H1 (cell line): ENCODE measurements at regions not wholly inside any gene's neighbourhood (a gene's known extent, or its start where the extent isn't known, plus 50 kb on each side); places are given as distances from the start of the nearest gene placed in this dataset.

Experiments used
- CBX8 ChIP-seq: fragments of 300-800, 300-1000 bp; sonication (generic); IDR thresholded peaks from 2 replicates; pipeline ENCODE4 v1.7.1; 2016; ENCODE audit warnings: low read depth, low read length, borderline replicate concordance
- CHD2 ChIP-seq: IDR thresholded peaks from 2 replicates; pipeline ENCODE4 v1.6.1; 2012; ENCODE audit warnings: low read length, improper control_type of control experiment
- CTBP2 ChIP-seq: IDR thresholded peaks from 2 replicates; pipeline ENCODE4 v1.7.0; 2011; ENCODE audit warnings: borderline replicate concordance, mild to moderate bottlenecking, moderate library complexity, mixed read lengths, low read length; ENCODE audit not compliant: insufficient read depth, insufficient read length
- EGR1 ChIP-seq: IDR thresholded peaks from 2 replicates; pipeline ENCODE4 v1.6.1; 2011; ENCODE audit warnings: low read depth, low read length, borderline replicate concordance
- GABPA ChIP-seq: IDR thresholded peaks from 2 replicates; pipeline ENCODE4 v1.6.1; 2011; ENCODE audit warnings: mild to moderate bottlenecking, low read length, moderate library complexity, borderline replicate concordance; ENCODE audit not compliant: insufficient read depth
- HDAC6 ChIP-seq: IDR thresholded peaks from one replicate; pipeline ENCODE4 v1.7.1; 2012; ENCODE audit warnings: low read depth, mild to moderate bottlenecking, inconsistent platforms, low read length, moderate library complexity
- JUN ChIP-seq: IDR thresholded peaks from 2 replicates; pipeline ENCODE4 v1.6.1; 2011; ENCODE audit warnings: low read depth, mild to moderate bottlenecking, improper control_type of control experiment, low read length
- KDM1A ChIP-seq: fragments of 200-600, 300-600 bp; sonication (generic); IDR thresholded peaks from 2 replicates; pipeline ENCODE4 v1.7.1; 2016; ENCODE audit warnings: mild to moderate bottlenecking, low read length, borderline replicate concordance
- KDM5A ChIP-seq: fragments of 200-600 bp; IDR thresholded peaks from 2 replicates; pipeline ENCODE4 v1.7.1; 2012; ENCODE audit warnings: mild to moderate bottlenecking, low read length, inconsistent platforms, mixed read lengths
- POLR2A ChIP-seq, 2 experiments: IDR thresholded peaks; 1 replicate in 1 of 2; 2 replicates in 1 of 2; pipeline ENCODE4 v1.6.1; 2011; ENCODE audit warnings: low read depth in 2 of 2, low read length in 2 of 2, mild to moderate bottlenecking in 2 of 2; ENCODE audit errors: control extremely low read depth in 1 of 2
- RBBP5 ChIP-seq: IDR thresholded peaks from 2 replicates; pipeline ENCODE4 v1.7.1; 2012; ENCODE audit warnings: low read depth, mild to moderate bottlenecking, inconsistent platforms, low read length, moderate library complexity, borderline replicate concordance
- TAF7 ChIP-seq: optimal IDR thresholded peaks from 2 replicates; pipeline ENCODE3; 2011; ENCODE audit warnings: low read depth, mild to moderate bottlenecking, inconsistent platforms, low read length, moderate library complexity, borderline replicate concordance
- TBP ChIP-seq: IDR thresholded peaks from 2 replicates; pipeline ENCODE4 v1.6.1; 2011; ENCODE audit warnings: low read depth, low read length, improper control_type of control experiment
- TCF12 ChIP-seq: IDR thresholded peaks from 2 replicates; pipeline ENCODE4 v1.6.1; 2011; ENCODE audit warnings: low read depth, mild to moderate bottlenecking, low read length
- TF ChIP-seq, protein P1 (sequence below): IDR thresholded peaks from 2 replicates; pipeline ENCODE4 v1.6.1; 2011; ENCODE audit warnings: low read length, improper control_type of control experiment
- TF ChIP-seq, protein P2 (sequence below): IDR thresholded peaks from 2 replicates; pipeline ENCODE4 v1.6.1; 2012; ENCODE audit warnings: inconsistent platforms

- TF ChIP-seq POLR2A (IDR thresholded peaks at IDR 0.05; ENCODE audit: control extremely low read depth in 1 of 2, low read depth in 2 of 2, low read length in 2 of 2): no peak
- TF ChIP-seq EGR1: no peak
- TF ChIP-seq JUN: no peak
- TF ChIP-seq KDM1A: no peak
- TF ChIP-seq CHD2: no peak
- TF ChIP-seq TAF7: no peak
- no peak for TF ChIP-seq CTBP2
- TF ChIP-seq, protein P1, sequence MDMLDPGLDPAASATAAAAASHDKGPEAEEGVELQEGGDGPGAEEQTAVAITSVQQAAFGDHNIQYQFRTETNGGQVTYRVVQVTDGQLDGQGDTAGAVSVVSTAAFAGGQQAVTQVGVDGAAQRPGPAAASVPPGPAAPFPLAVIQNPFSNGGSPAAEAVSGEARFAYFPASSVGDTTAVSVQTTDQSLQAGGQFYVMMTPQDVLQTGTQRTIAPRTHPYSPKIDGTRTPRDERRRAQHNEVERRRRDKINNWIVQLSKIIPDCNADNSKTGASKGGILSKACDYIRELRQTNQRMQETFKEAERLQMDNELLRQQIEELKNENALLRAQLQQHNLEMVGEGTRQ: no peak
- no peak for TF ChIP-seq RBBP5
- no peak for TF ChIP-seq GABPA
- no peak for TF ChIP-seq TBP
- TF ChIP-seq, protein P2, sequence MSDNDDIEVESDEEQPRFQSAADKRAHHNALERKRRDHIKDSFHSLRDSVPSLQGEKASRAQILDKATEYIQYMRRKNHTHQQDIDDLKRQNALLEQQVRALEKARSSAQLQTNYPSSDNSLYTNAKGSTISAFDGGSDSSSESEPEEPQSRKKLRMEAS: 0 out of 2 replicates have a peak, but pooled peaks have one; percentile 17
- no peak for TF ChIP-seq TCF12
- TF ChIP-seq KDM5A: no peak
- no peak for TF ChIP-seq CBX8
- TF ChIP-seq HDAC6: no peak
Observed at GRCh38 chr15:91706322-91707032, 147.0 kb upstream of the SLCO3A1 start (continued).
